HG03469 (cell line): ENCODE measurements at regions not wholly inside any gene's neighbourhood (a gene's known extent, or its start where the extent isn't known, plus 50 kb on each side); places are given as distances from the start of the nearest gene placed in this dataset.
"Not testable (repeated sequence)": the region's sequence is repeated elsewhere in the genome, so short reads cannot be mapped to it uniquely, and the experiment has no call there.

ENCODE experiments used
- ATAC-seq: cut with Tn5 transposase; IDR thresholded peaks from one replicate; pipeline ENCODE4 v1.9.1; 2021; ENCODE audit warnings: mild to moderate bottlenecking, moderate library complexity, moderate number of reproducible peaks; ENCODE audit not compliant: unreplicated experiment

GRCh38 chr6:164063346-164063745 is 648.8 kb downstream of the QKI start:
- no peak for ATAC-seq

GRCh38 chr6:164062872-164063271 is 648.4 kb downstream of the QKI start:
- no peak for ATAC-seq

- ATAC-seq, result no peak
Observed at GRCh38 chr6:164057876-164058275, 643.4 kb downstream of the QKI start.

GRCh38 chr6:164051427-164051826 is 636.9 kb downstream of the QKI start:
- ATAC-seq, result no peak

GRCh38 chr6:164049517-164049988 is 635.0 kb downstream of the QKI start:
- no peak for ATAC-seq

GRCh38 chr6:164048840-164049516 is 634.5 kb downstream of the QKI start:
- ATAC-seq, result no peak

- ATAC-seq, result no peak
Observed at GRCh38 chr6:164045082-164045481, 630.6 kb downstream of the QKI start.

- ATAC-seq, result not testable (repeated sequence)
Observed at GRCh38 chr6:164043656-164044055, 629.1 kb downstream of the QKI start.

GRCh38 chr6:164042212-164042611 is 627.7 kb downstream of the QKI start:
- ATAC-seq, result no peak

- no peak for ATAC-seq
Observed at GRCh38 chr6:164040994-164041393, 626.5 kb downstream of the QKI start.

GRCh38 chr6:164039954-164040375 is 625.4 kb downstream of the QKI start:
- ATAC-seq, result peak; percentile 57

GRCh38 chr6:164037171-164037870 is 622.8 kb downstream of the QKI start:
- no peak for ATAC-seq

GRCh38 chr6:164035900-164036485 is 621.5 kb downstream of the QKI start:
- ATAC-seq, result no peak

GRCh38 chr6:164034602-164035140 is 620.2 kb downstream of the QKI start:
- ATAC-seq, result no peak

- no peak for ATAC-seq
Observed at GRCh38 chr6:164025180-164025579, 610.7 kb downstream of the QKI start.

- no peak for ATAC-seq
Observed at GRCh38 chr6:164023535-164023934, 609.0 kb downstream of the QKI start.

- no peak for ATAC-seq
Observed at GRCh38 chr6:164022632-164023031, 608.1 kb downstream of the QKI start.

- no peak for ATAC-seq
Observed at GRCh38 chr6:164021589-164022250, 607.2 kb downstream of the QKI start.

- ATAC-seq, result no peak
Observed at GRCh38 chr6:164020142-164020541, 605.6 kb downstream of the QKI start.

- no peak for ATAC-seq
Observed at GRCh38 chr6:164018133-164018532, 603.6 kb downstream of the QKI start.

- ATAC-seq, result no peak
Observed at GRCh38 chr6:164016056-164016455, 601.5 kb downstream of the QKI start.
